A549 (cell line): ENCODE measurements at regions not wholly inside any gene's neighbourhood (a gene's known extent, or its start where the extent isn't known, plus 50 kb on each side); places are given as distances from the start of the nearest gene placed in this dataset.

ENCODE experiments used
- ATAC-seq, 2 experiments: fragments of 200-7000 bp in 1 of 2; fragments of >200 bp in 1 of 2; cut with Nextera tagmentation in 1 of 2; cut with Tn5 transposase in 1 of 2; 3 replicates each; pipeline versions ENCODE4 v1.8.0 to v1.9.1; 2018 to 2020; ENCODE audit warnings: mild to moderate bottlenecking in 1 of 2, moderate library complexity in 1 of 2
- CTCF ChIA-PET: fragments of 300-600 bp; sonication (Branson Sonifier 250); formaldehyde crosslinking; extraction: SDS; loops from one replicate; lab custom pipeline; 2021; ENCODE audit warnings: antibody characterized with exemption, inconsistent platforms; lab: Yijun Ruan, JAX
- POLR2A ChIA-PET: fragments of 350-600 bp; formaldehyde crosslinking; extraction: SDS; loops from one replicate; lab custom pipeline; 2021; ENCODE audit warnings: antibody characterized with exemption, inconsistent platforms; lab: Yijun Ruan, JAX
- DNase-seq, 2 experiments: peaks; one replicate each; pipeline versions ENCODE4 v3.0.0 to v3.0.0-alpha.2; 2011 to 2016; ENCODE audit warnings: low read depth in 1 of 2, low spot score in 1 of 2
- FAIRE-seq: peaks from 2 replicates; lab custom pipeline; 2011; peaks lifted over from hg19 to GRCh38; lab: Jason Lieb, UNC
- H3K27ac ChIP-seq, 2 experiments: fragments of >200 bp; sonication (Bioruptor Twin); formaldehyde crosslinking; 3 replicates each; pipeline ENCODE4 v1.5.1; 2016 to 2017
- H3K4me1 ChIP-seq: fragments of >200 bp; sonication (Bioruptor Twin); formaldehyde crosslinking; 3 replicates; pipeline ENCODE4 v1.6.1; 2016
- H3K4me2 ChIP-seq: fragments of >200 bp; sonication (Bioruptor Twin); formaldehyde crosslinking; 3 replicates; pipeline ENCODE4 v1.6.1; 2016
- H3K4me3 ChIP-seq: fragments of >200 bp; sonication (Bioruptor Twin); formaldehyde crosslinking; 3 replicates; pipeline ENCODE4 v1.5.1; 2016
- H3K9me3 ChIP-seq: fragments of >200 bp; sonication (Bioruptor Twin); formaldehyde crosslinking; 3 replicates; pipeline ENCODE4 v1.6.1; 2016
- BCL3 ChIP-seq: fragments of >200 bp; sonication (Bioruptor Twin); formaldehyde crosslinking; IDR thresholded peaks from 3 replicates; pipeline ENCODE4 v1.6.1; 2016
- CTCF ChIP-seq: fragments of >200 bp; sonication (Bioruptor Twin); formaldehyde crosslinking; IDR thresholded peaks from 3 replicates; pipeline ENCODE4 v1.5.1; 2016
- EP300 ChIP-seq, 2 experiments: fragments of >200 bp; sonication (Bioruptor Twin); formaldehyde crosslinking; IDR thresholded peaks; 2 replicates in 1 of 2; 3 replicates in 1 of 2; pipeline ENCODE4 v1.6.1; 2016 to 2017
- GATA3 ChIP-seq: IDR thresholded peaks from 2 replicates; pipeline ENCODE4 v1.6.1; 2012; ENCODE audit warnings: borderline replicate concordance
- HEYL ChIP-seq: fragments of 250-450 bp; sonication (Bioruptor Pico); IDR thresholded peaks from 2 replicates; pipeline ENCODE4 v1.8.0; 2021; ENCODE audit warnings: mild to moderate bottlenecking, moderate library complexity
- KDM5A ChIP-seq: fragments of 200-600 bp; sonication (generic); IDR thresholded peaks from 2 replicates; pipeline ENCODE4 v1.6.1; 2016; ENCODE audit warnings: antibody characterized with exemption, mild to moderate bottlenecking
- MAX ChIP-seq: IDR thresholded peaks from 2 replicates; pipeline ENCODE4 v1.6.1; 2012
- NPAS2 ChIP-seq: fragments of 250-450 bp; sonication (Bioruptor Pico); IDR thresholded peaks from 2 replicates; pipeline ENCODE4 v1.8.0; 2022; ENCODE audit warnings: mild to moderate bottlenecking, moderate library complexity, borderline replicate concordance
- NR3C1 ChIP-seq: fragments of >200 bp; sonication (Bioruptor Twin); formaldehyde crosslinking; IDR thresholded peaks from 3 replicates; pipeline ENCODE4 v1.6.1; 2017
- PBX3 ChIP-seq: IDR thresholded peaks from 2 replicates; pipeline ENCODE4 v1.6.1; 2012
- PHF8 ChIP-seq: fragments of 200-600 bp; sonication (generic); IDR thresholded peaks from 2 replicates; pipeline ENCODE4 v1.6.1; 2016; ENCODE audit warnings: low read depth, mild to moderate bottlenecking, antibody characterized with exemption, moderate library complexity, borderline replicate concordance
- POLR2AphosphoS2 ChIP-seq: conservative IDR thresholded peaks from 2 replicates; pipeline ENCODE4 v1.6.1; 2012; ENCODE audit warnings: low read length, improper control_type of control experiment, inconsistent platforms
- RAD21 ChIP-seq, 2 experiments: fragments of >200 bp in 1 of 2; sonication (Bioruptor Twin) in 1 of 2; formaldehyde crosslinking in 1 of 2; IDR thresholded peaks in 1 of 2; conservative IDR thresholded peaks in 1 of 2; 2 replicates in 1 of 2; 3 replicates in 1 of 2; pipeline ENCODE4 v1.6.1; 2012 to 2018; ENCODE audit warnings: inconsistent platforms in 1 of 2
- RCOR1 ChIP-seq: fragments of 150-350 bp; IDR thresholded peaks from 2 replicates; pipeline ENCODE4 v1.6.1; 2014; ENCODE audit warnings: antibody characterized with exemption, low read length, low read depth
- REST ChIP-seq: fragments of 200-600 bp; sonication (generic); IDR thresholded peaks from 2 replicates; pipeline ENCODE4 v1.6.1; 2016; ENCODE audit warnings: antibody characterized with exemption, mild to moderate bottlenecking, moderate library complexity
- WGBS: methylation state at CpG from one replicate; pipeline ENCODE4 v1.1.6; 2017; ENCODE audit errors: missing lambda C conversion rate; 5-methylcytosine and 5-hydroxymethylcytosine counted together
- TF ChIP-seq, protein P1 (sequence below): fragments of 450-650 bp; IDR thresholded peaks from 2 replicates; pipeline ENCODE4 v1.6.1; 2014; ENCODE audit warnings: antibody characterized with exemption
- TF ChIP-seq, protein P2 (sequence below): IDR thresholded peaks from 2 replicates; pipeline ENCODE4 v1.6.1; 2012; ENCODE audit warnings: low read depth, borderline replicate concordance

GRCh38 chr14:27688841-27689444 lies 1077.6 kb upstream of the FOXG1 start:
- H3K4me1 ChIP-seq: no peaks in the 10 kb centered on the region
- no peak for ATAC-seq
- H3K9me3 ChIP-seq: no peaks in the 10 kb centered on the region
- DNase-seq: no peak
- no peak overlapping the region for H3K27ac ChIP-seq
- ChIA-PET CTCF (no interaction called here), POLR2A (no interaction called here)
- 28% methylated on average over 8 of the region's 8 CpGs for WGBS
- TF ChIP-seq PHF8: no peak
- TF ChIP-seq NR3C1: no peak
- TF ChIP-seq EP300 (IDR thresholded peaks at IDR 0.05): no peak
- no peak for TF ChIP-seq RAD21 (conservative IDR thresholded peaks at IDR 0.05 in 1 of 2, IDR thresholded peaks at IDR 0.05 in 1 of 2)
- no peak for TF ChIP-seq PBX3
- TF ChIP-seq POLR2AphosphoS2: no peak
- TF ChIP-seq BCL3: no peak
- TF ChIP-seq CTCF: no peak
- TF ChIP-seq KDM5A: no peak
- no peak for TF ChIP-seq RCOR1
- TF ChIP-seq HEYL (CRISPR knock-in tag): no peak
- FAIRE-seq: no peak
- H3K4me2 ChIP-seq: no peak overlapping the region
- no peak overlapping the region for H3K4me3 ChIP-seq

- CTCF ChIA-PET: no interaction called here
- H3K4me1 ChIP-seq: no peaks in the 10 kb centered on the region
- POLR2A ChIA-PET: no interaction called here
- ATAC-seq (no peak), FAIRE-seq (no peak), DNase-seq (no peak)
- TF ChIP-seq MAX (no peak), NPAS2 (no peak), REST (no peak), GATA3 (no peak)
- TF ChIP-seq, protein P1, sequence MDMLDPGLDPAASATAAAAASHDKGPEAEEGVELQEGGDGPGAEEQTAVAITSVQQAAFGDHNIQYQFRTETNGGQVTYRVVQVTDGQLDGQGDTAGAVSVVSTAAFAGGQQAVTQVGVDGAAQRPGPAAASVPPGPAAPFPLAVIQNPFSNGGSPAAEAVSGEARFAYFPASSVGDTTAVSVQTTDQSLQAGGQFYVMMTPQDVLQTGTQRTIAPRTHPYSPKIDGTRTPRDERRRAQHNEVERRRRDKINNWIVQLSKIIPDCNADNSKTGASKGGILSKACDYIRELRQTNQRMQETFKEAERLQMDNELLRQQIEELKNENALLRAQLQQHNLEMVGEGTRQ: no peak
- TF ChIP-seq, protein P2, sequence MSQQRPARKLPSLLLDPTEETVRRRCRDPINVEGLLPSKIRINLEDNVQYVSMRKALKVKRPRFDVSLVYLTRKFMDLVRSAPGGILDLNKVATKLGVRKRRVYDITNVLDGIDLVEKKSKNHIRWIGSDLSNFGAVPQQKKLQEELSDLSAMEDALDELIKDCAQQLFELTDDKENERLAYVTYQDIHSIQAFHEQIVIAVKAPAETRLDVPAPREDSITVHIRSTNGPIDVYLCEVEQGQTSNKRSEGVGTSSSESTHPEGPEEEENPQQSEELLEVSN: no peak
- H3K4me2 ChIP-seq: no peak overlapping the region
- H3K9me3 ChIP-seq: no peaks in the 10 kb centered on the region
- H3K27ac ChIP-seq: no peak overlapping the region
- WGBS: 30% methylated on average over 2 of the region's 2 CpGs
- no peak overlapping the region for H3K4me3 ChIP-seq
Observed at GRCh38 chr14:27712364-27712763, 1054.2 kb upstream of the FOXG1 start.
